ENCODE measurements at regions not wholly inside any gene's neighbourhood (a gene's known extent, or its start where the extent isn't known, plus 50 kb on each side); places are given as distances from the start of the nearest gene placed in this dataset.

- DNase-seq (ENCODE audit: insufficient read length, low spot score) = no peak
- no peak for FAIRE-seq
- TF ChIP-seq POLR2AphosphoS5 (IDR thresholded peaks at IDR 0.05; ENCODE audit: low read depth, low read length) = no peak
- TF ChIP-seq TAF1 (IDR thresholded peaks at IDR 0.05; ENCODE audit: low read depth, low read length) = no peak
- no peak for TF ChIP-seq POLR2A (IDR thresholded peaks at IDR 0.05; ENCODE audit: low read depth, low read length)
- TF ChIP-seq POU2F2 (IDR thresholded peaks at IDR 0.05; ENCODE audit: low read depth, low read length) = no peak
- TF ChIP-seq PAX5 (IDR thresholded peaks at IDR 0.05; ENCODE audit: insufficient read depth, low read length, severe bottlenecking) = no peak
- no peak for TF ChIP-seq SPI1 (IDR thresholded peaks at IDR 0.05; ENCODE audit: low read depth, low read length)
Observed at GRCh38 chr17:73820686-73821448, 176.6 kb upstream of the SDK2 start.

GRCh38 chr17:73821665-73822064 lies 177.4 kb upstream of the SDK2 start:
- no peak for FAIRE-seq
- no peak for TF ChIP-seq POLR2A (IDR thresholded peaks at IDR 0.05; ENCODE audit: low read depth, low read length)
- no peak for TF ChIP-seq PAX5 (IDR thresholded peaks at IDR 0.05; ENCODE audit: insufficient read depth, low read length, severe bottlenecking)
- TF ChIP-seq POU2F2 (IDR thresholded peaks at IDR 0.05; ENCODE audit: low read depth, low read length) = no peak
- no peak for TF ChIP-seq SPI1 (IDR thresholded peaks at IDR 0.05; ENCODE audit: low read depth, low read length)
- TF ChIP-seq TAF1 (IDR thresholded peaks at IDR 0.05; ENCODE audit: low read depth, low read length) = no peak
- no peak for TF ChIP-seq POLR2AphosphoS5 (IDR thresholded peaks at IDR 0.05; ENCODE audit: low read depth, low read length)
- no peak for DNase-seq (ENCODE audit: insufficient read length, low spot score)

GRCh38 chr17:73822371-73822770 lies 178.1 kb upstream of the SDK2 start:
- no peak for DNase-seq (ENCODE audit: insufficient read length, low spot score)
- FAIRE-seq = no peak
- no peak for TF ChIP-seq POLR2A (IDR thresholded peaks at IDR 0.05; ENCODE audit: low read depth, low read length)
- no peak for TF ChIP-seq POLR2AphosphoS5 (IDR thresholded peaks at IDR 0.05; ENCODE audit: low read depth, low read length)
- no peak for TF ChIP-seq TAF1 (IDR thresholded peaks at IDR 0.05; ENCODE audit: low read depth, low read length)
- TF ChIP-seq POU2F2 (IDR thresholded peaks at IDR 0.05; ENCODE audit: low read depth, low read length) = no peak
- TF ChIP-seq SPI1 (IDR thresholded peaks at IDR 0.05; ENCODE audit: low read depth, low read length) = no peak
- TF ChIP-seq PAX5 (IDR thresholded peaks at IDR 0.05; ENCODE audit: insufficient read depth, low read length, severe bottlenecking) = no peak

- DNase-seq (ENCODE audit: insufficient read length, low spot score) = no peak
- FAIRE-seq = no peak
- TF ChIP-seq TAF1 (IDR thresholded peaks at IDR 0.05; ENCODE audit: low read depth, low read length) = no peak
- no peak for TF ChIP-seq POLR2A (IDR thresholded peaks at IDR 0.05; ENCODE audit: low read depth, low read length)
- TF ChIP-seq PAX5 (IDR thresholded peaks at IDR 0.05; ENCODE audit: insufficient read depth, low read length, severe bottlenecking) = no peak
- no peak for TF ChIP-seq POU2F2 (IDR thresholded peaks at IDR 0.05; ENCODE audit: low read depth, low read length)
- TF ChIP-seq SPI1 (IDR thresholded peaks at IDR 0.05; ENCODE audit: low read depth, low read length) = no peak
- TF ChIP-seq POLR2AphosphoS5 (IDR thresholded peaks at IDR 0.05; ENCODE audit: low read depth, low read length) = no peak
Observed at GRCh38 chr17:73823684-73824083, 179.4 kb upstream of the SDK2 start.

- TF ChIP-seq POU2F2 (IDR thresholded peaks at IDR 0.05; ENCODE audit: low read depth, low read length) (no peak), POLR2AphosphoS5 (IDR thresholded peaks at IDR 0.05; ENCODE audit: low read depth, low read length) (no peak), SPI1 (IDR thresholded peaks at IDR 0.05; ENCODE audit: low read depth, low read length) (no peak), TAF1 (IDR thresholded peaks at IDR 0.05; ENCODE audit: low read depth, low read length) (no peak), POLR2A (IDR thresholded peaks at IDR 0.05; ENCODE audit: low read depth, low read length) (no peak), PAX5 (IDR thresholded peaks at IDR 0.05; ENCODE audit: insufficient read depth, low read length, severe bottlenecking) (no peak)
- DNase-seq (ENCODE audit: insufficient read length, low spot score) (no peak), FAIRE-seq (no peak)
Observed at GRCh38 chr17:73824321-73824720, 180.1 kb upstream of the SDK2 start.

- TF ChIP-seq SPI1 (IDR thresholded peaks at IDR 0.05; ENCODE audit: low read depth, low read length) = no peak
- no peak for TF ChIP-seq POLR2A (IDR thresholded peaks at IDR 0.05; ENCODE audit: low read depth, low read length)
- no peak for TF ChIP-seq POLR2AphosphoS5 (IDR thresholded peaks at IDR 0.05; ENCODE audit: low read depth, low read length)
- no peak for DNase-seq (ENCODE audit: insufficient read length, low spot score)
- FAIRE-seq = no peak
Observed at GRCh38 chr17:73826181-73826871, 182.1 kb upstream of the SDK2 start.

- DNase-seq (ENCODE audit: insufficient read length, low spot score) = no peak
- no peak for FAIRE-seq
- TF ChIP-seq POLR2A (IDR thresholded peaks at IDR 0.05; ENCODE audit: low read depth, low read length) (no peak), POU2F2 (IDR thresholded peaks at IDR 0.05; ENCODE audit: low read depth, low read length) (no peak), TAF1 (IDR thresholded peaks at IDR 0.05; ENCODE audit: low read depth, low read length) (no peak), SPI1 (IDR thresholded peaks at IDR 0.05; ENCODE audit: low read depth, low read length) (no peak), PAX5 (IDR thresholded peaks at IDR 0.05; ENCODE audit: insufficient read depth, low read length, severe bottlenecking) (no peak), POLR2AphosphoS5 (IDR thresholded peaks at IDR 0.05; ENCODE audit: low read depth, low read length) (no peak)
Observed at GRCh38 chr17:73826872-73827228, 182.6 kb upstream of the SDK2 start.

- DNase-seq (ENCODE audit: insufficient read length, low spot score) = no peak
- TF ChIP-seq SPI1 (IDR thresholded peaks at IDR 0.05; ENCODE audit: low read depth, low read length) (no peak), TAF1 (IDR thresholded peaks at IDR 0.05; ENCODE audit: low read depth, low read length) (no peak), POLR2A (IDR thresholded peaks at IDR 0.05; ENCODE audit: low read depth, low read length) (no peak), POU2F2 (IDR thresholded peaks at IDR 0.05; ENCODE audit: low read depth, low read length) (no peak), PAX5 (IDR thresholded peaks at IDR 0.05; ENCODE audit: insufficient read depth, low read length, severe bottlenecking) (no peak), POLR2AphosphoS5 (IDR thresholded peaks at IDR 0.05; ENCODE audit: low read depth, low read length) (no peak)
Observed at GRCh38 chr17:73827627-73828291, 183.5 kb upstream of the SDK2 start.

GRCh38 chr17:73829676-73830280 lies 185.5 kb upstream of the SDK2 start:
- DNase-seq (ENCODE audit: insufficient read length, low spot score) (no peak), FAIRE-seq (no peak)
- TF ChIP-seq POLR2AphosphoS5 (IDR thresholded peaks at IDR 0.05; ENCODE audit: low read depth, low read length) (no peak), POU2F2 (IDR thresholded peaks at IDR 0.05; ENCODE audit: low read depth, low read length) (no peak), TAF1 (IDR thresholded peaks at IDR 0.05; ENCODE audit: low read depth, low read length) (no peak), POLR2A (IDR thresholded peaks at IDR 0.05; ENCODE audit: low read depth, low read length) (no peak), PAX5 (IDR thresholded peaks at IDR 0.05; ENCODE audit: insufficient read depth, low read length, severe bottlenecking) (no peak), SPI1 (IDR thresholded peaks at IDR 0.05; ENCODE audit: low read depth, low read length) (no peak)

More at GRCh38 chr17:73827627-73828291, 183.5 kb upstream of the SDK2 start:
- no peak for FAIRE-seq

Measured in GM12891 (cell line).